HG03460 (cell line): ENCODE measurements at regions not wholly inside any gene's neighbourhood (a gene's known extent, or its start where the extent isn't known, plus 50 kb on each side); places are given as distances from the start of the nearest gene placed in this dataset.

Experiments used
- ATAC-seq: cut with Tn5 transposase; IDR thresholded peaks from one replicate; pipeline ENCODE4 v1.9.1; 2021; ENCODE audit not compliant: unreplicated experiment

GRCh38 chr12:92089559-92089958, 56.1 kb downstream of the BTG1 start:
- ATAC-seq: no peak

GRCh38 chr12:92088805-92089204, 56.8 kb downstream of the BTG1 start:
- no peak for ATAC-seq

DNA sequence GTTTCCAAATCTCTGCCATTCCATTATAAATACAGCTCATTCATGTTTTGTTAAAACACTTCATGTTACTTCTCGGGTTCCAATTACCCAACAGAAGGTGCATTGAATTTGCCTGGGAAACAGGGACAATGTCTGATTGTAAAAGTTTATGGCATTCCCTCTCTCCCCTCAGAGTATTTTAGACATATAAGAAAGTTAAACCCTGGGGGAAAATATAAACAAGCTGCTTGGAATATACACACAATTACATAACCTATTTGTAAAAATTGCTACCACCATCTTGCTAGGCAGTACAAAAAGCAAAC, 60.0 kb downstream of the BTG1 start:
- ATAC-seq: no peak

- peak; percentile 55 for ATAC-seq
These were observed 60.5 kb downstream of the BTG1 start for GRCh38 chr12:92085040-92085735.

GRCh38 chr12:92080911-92081285, 64.7 kb downstream of the BTG1 start:
- no peak for ATAC-seq

- ATAC-seq: no peak
These were observed 66.6 kb downstream of the BTG1 start for GRCh38 chr12:92079054-92079385.

DNA sequence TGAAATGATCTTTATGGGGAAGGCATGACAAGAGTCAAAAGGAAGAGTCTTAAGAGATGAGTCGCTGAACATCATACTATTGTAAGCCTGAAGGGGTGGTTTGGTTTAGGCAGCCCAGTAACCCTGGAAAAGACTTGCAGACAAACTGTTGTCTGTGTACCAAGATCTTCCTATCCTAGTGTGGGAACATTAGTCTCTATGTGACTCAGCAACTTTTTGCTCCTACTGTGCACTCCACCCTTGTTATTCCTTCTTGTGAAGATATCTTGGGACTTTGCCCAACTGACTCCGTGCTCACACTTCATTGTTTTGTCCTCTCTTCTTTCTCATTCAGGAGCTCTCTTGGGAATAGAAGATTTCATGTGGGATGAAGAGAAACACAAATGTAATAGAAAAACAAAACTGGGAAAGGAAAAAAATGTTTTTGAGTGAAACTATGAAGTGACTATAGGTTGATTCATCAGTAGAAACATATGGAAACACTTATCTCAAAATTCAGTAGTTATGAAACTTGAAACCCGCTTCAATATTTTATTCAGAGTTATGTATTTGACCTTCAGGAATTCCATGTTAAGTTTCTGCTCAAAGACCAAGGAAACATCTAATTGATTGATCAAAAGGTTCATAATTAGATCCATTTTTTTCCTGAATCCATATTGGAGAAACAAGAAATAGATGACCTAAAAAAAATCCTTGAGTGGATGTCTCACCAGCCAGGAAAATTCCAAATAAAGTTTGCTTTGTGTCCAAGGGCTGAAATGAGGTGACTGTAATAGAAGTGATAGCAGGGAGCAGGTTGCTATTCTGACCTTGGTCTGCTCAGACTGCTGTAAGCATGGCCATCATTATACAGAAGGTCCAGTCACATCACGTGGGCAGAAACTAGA, 67.2 kb downstream of the BTG1 start:
- ATAC-seq: no peak

DNA sequence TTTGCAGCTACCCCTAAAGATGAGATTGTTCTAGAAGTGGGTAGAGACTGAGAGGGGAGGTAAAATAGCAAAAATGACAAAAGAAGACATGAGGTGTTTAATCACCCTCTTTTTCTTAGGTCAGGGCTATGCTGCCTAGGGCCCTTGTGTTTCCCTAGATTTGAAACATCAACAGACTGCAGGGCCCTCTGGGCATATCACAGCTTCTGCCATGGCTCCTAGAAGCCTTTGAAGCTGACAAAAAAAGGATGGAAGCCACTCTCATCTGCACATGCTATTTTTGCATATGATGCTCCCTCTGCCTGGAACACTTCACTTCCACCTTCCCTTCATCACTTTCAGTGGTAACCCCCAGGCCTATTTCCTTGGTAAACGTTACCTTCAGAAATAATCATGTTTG, 68.1 kb downstream of the BTG1 start:
- ATAC-seq: no peak

DNA sequence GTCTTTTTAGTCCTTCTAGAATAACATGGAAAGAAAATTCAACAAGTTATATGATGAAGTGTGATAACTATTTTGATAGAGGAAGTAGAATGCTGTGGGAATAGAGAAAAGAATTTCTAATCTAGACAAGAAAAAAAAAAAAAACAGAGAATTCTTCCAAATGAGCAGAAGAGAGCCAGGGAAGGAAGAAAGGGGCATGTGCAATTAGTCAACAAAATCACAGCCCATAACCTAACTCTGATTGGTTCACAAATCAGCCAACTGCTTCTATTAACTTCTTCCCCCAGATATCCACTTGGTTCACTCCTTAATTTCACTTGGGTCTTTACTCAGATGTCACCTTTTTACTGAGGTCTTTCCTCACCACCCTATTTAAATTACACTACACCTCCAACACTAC, 69.5 kb downstream of the BTG1 start:
- no peak for ATAC-seq

DNA sequence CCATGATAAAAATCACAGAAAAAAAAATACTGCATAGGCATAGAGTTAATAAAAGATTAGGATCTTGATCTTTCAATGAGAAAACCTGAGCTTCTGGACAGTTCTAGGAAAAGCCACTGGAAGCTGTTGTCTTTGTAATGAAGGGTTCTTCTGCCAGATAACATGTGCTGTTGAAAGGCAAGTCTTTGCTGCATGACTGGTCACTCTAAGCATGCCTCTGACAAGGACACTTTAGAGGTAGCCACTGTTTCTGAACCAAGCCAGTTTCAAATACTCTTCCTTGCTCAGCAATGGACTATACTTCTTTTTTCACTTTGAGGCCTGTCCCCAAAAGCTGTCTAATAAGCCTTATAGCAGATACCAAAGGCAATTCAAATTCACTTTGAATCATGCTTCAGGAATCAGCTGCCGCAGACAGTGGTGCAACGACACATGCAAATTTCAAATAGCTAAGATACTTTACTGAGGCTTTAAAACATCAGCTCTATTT, 70.2 kb downstream of the BTG1 start:
- ATAC-seq: no peak

DNA sequence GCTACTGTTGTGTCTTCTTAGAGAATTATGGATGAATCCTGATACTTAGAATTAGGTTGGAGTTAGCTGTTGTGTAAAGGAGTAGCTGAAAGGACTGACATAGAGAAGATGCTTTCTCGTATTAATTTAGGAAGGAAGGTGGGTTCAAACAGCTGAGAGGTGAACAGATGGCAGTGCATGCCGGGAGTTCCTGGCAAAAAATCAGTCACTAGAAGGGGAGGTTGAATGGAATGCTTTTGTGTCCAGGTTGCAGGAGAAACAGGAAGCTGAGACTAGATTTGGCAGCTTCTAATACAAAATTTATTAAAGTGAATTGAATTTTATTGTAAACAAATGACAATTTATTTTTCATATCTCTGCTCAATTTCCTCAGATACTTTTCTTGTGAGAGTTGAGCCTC, 70.8 kb downstream of the BTG1 start:
- no peak for ATAC-seq

DNA sequence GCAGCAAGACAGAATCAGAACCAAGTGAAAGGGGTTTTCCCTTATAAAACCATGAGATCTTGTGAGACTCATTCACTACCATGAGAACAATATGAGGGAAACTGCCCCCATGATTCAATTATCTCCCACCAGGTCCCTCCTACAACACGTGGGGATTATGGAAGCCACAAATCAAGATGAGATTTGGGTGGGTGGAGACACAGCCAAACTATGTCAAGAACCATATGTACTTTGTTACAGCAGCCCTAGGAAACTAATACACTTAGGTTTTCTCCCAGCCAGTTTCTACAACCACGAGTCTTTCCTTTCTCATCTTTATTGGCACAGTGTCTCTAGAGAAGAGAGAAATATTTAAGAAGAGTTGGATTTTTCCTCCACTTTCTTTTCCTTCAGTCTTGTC, 72.6 kb downstream of the BTG1 start:
- ATAC-seq: no peak

- no peak for ATAC-seq
These were observed 73.5 kb downstream of the BTG1 start for GRCh38 chr12:92072112-92072511.

- no peak for ATAC-seq
These were observed 74.7 kb downstream of the BTG1 start for GRCh38 chr12:92070864-92071445.

- no peak for ATAC-seq
These were observed 75.4 kb downstream of the BTG1 start for GRCh38 chr12:92070054-92070863.

DNA sequence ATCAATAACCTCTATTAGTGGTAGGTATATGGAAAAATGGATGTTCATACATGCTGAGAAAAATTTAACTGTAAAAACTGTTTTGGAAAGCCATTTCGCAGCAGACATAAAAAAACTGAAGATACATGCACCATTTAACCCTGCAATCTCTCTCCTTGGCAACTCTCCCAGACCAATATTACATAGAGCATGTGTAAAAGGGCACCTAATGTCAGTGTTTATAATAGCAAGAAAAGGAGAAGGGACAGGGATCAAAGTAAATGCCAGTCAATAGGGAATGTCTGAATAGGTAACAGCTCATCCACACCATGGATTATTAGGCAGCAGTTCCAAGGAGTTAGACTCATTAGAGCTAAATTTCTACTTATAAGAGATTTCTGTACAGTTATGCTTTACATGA, 77.2 kb downstream of the BTG1 start:
- no peak for ATAC-seq

GRCh38 chr12:92065639-92066038, 80.0 kb downstream of the BTG1 start:
- no peak for ATAC-seq

DNA sequence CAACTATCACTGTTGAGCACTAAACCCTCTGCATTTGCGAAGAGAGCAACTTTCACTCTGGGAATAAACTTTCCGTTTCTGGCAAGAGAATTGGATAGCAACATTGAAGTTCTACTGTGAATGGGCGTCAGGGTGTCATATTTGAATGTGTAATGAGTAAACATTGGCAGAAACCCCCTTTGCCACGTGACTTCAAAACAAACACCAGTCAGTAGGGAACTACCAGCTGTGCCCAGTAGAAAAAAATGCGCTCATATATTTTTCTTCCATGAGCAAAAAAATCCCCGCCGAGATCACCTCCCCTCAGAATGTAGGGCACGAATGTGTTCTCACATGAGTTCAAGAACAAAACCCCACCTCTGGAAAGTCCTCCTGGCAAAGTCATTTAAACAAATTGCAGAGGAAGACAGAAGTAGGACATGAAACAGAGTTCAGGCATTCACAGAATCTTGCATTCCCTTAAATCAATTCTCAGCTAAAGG, 80.6 kb downstream of the BTG1 start:
- ATAC-seq: peak; percentile 58

DNA sequence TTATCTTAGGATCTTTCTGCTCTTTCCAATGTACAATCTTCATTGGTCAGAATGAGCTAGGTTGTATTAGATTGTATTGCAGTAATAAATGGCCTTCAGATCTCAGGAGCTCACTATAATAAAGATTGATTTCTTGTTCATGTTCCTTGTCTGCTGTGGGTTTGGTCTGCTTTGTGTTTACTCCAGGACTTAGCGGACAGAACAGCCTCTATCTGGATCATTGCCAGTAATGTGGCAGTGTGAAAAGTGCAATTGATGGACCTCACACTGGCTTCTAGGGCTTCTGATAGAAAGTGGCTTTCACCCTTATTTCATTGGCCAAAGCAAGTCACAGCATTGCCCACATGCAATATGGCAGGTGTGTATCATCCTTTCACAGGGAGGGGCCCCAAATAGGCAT, 81.2 kb downstream of the BTG1 start:
- no peak for ATAC-seq

GRCh38 chr12:92063641-92064040, 82.0 kb downstream of the BTG1 start:
- ATAC-seq: no peak
